GM12878 (cell line): ENCODE measurements at regions not wholly inside any gene's neighbourhood (a gene's known extent, or its start where the extent isn't known, plus 50 kb on each side); places are given as distances from the start of the nearest gene placed in this dataset.

Experiments used
- LARP7 ChIP-seq: fragments of 450-650 bp; IDR thresholded peaks from 2 replicates; pipeline ENCODE4 v1.6.1; 2017; ENCODE audit warnings: mild to moderate bottlenecking
- NFYA ChIP-seq: IDR thresholded peaks from 2 replicates; pipeline ENCODE4 v1.6.1; 2011; ENCODE audit warnings: low read depth, mild to moderate bottlenecking, low read length, improper control_type of control experiment, borderline replicate concordance
- POLR2AphosphoS2 ChIP-seq: IDR thresholded peaks from 2 replicates; pipeline ENCODE4 v1.6.1; 2011; ENCODE audit warnings: low read depth, mild to moderate bottlenecking, low read length, improper control_type of control experiment, moderate library complexity
- SKIL ChIP-seq: fragments of 450-650 bp; IDR thresholded peaks from 2 replicates; pipeline ENCODE4 v1.6.1; 2017; ENCODE audit warnings: mild to moderate bottlenecking, low read depth, inconsistent platforms; ENCODE audit not compliant: poor library complexity, severe bottlenecking
- TF ChIP-seq, protein P1 (sequence below), 3 experiments: IDR thresholded peaks in 2 of 3; conservative IDR thresholded peaks in 1 of 3; 2 replicates each; pipeline ENCODE4 v1.5.1; 2011; ENCODE audit warnings: low read depth in 3 of 3, low read length in 3 of 3, mild to moderate bottlenecking in 3 of 3, control low read depth in 2 of 3, moderate library complexity in 2 of 3, inconsistent platforms in 1 of 3, mixed read lengths in 1 of 3; ENCODE audit not compliant: control insufficient read depth in 2 of 3, insufficient read depth in 1 of 3; ENCODE audit errors: extremely low read depth in 1 of 3
- TF ChIP-seq, protein P2 (sequence below): IDR thresholded peaks from 2 replicates; pipeline ENCODE4 v1.6.1; 2011; ENCODE audit warnings: borderline replicate concordance, low read depth, mild to moderate bottlenecking, moderate library complexity, mixed read lengths, low read length; ENCODE audit not compliant: insufficient read depth; ENCODE audit errors: extremely low read length

DNA sequence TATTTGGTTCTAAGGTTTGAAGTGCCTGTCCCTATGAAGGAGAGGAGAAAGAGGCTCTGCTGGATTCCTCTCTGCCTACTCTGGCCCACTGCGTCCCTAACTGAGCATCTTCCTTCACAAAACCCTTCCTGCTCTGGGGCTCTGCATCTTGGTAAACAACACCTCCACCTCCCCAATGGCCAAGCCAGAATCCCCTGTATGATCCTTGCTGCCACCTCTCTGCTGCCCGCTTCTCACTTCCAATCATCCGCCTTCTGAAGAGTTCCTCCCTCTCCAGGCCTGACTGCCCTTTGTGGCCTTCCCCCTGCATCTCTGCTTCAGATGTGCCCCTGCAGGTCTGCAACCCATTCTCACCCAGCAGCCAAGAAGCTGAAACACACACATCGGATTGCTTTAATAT lies 110.6 kb upstream of the RPH3A start:
- no peak for TF ChIP-seq SKIL
- TF ChIP-seq, protein P1, sequence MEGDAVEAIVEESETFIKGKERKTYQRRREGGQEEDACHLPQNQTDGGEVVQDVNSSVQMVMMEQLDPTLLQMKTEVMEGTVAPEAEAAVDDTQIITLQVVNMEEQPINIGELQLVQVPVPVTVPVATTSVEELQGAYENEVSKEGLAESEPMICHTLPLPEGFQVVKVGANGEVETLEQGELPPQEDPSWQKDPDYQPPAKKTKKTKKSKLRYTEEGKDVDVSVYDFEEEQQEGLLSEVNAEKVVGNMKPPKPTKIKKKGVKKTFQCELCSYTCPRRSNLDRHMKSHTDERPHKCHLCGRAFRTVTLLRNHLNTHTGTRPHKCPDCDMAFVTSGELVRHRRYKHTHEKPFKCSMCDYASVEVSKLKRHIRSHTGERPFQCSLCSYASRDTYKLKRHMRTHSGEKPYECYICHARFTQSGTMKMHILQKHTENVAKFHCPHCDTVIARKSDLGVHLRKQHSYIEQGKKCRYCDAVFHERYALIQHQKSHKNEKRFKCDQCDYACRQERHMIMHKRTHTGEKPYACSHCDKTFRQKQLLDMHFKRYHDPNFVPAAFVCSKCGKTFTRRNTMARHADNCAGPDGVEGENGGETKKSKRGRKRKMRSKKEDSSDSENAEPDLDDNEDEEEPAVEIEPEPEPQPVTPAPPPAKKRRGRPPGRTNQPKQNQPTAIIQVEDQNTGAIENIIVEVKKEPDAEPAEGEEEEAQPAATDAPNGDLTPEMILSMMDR (IDR thresholded peaks at IDR 0.05 in 2 of 3, conservative IDR thresholded peaks at IDR 0.05 in 1 of 3; ENCODE audit: control insufficient read depth in 2 of 3, extremely low read depth in 1 of 3, insufficient read depth in 1 of 3, low read depth in 3 of 3, low read length in 3 of 3): no peak
- no peak for TF ChIP-seq POLR2AphosphoS2
- TF ChIP-seq, protein P2, sequence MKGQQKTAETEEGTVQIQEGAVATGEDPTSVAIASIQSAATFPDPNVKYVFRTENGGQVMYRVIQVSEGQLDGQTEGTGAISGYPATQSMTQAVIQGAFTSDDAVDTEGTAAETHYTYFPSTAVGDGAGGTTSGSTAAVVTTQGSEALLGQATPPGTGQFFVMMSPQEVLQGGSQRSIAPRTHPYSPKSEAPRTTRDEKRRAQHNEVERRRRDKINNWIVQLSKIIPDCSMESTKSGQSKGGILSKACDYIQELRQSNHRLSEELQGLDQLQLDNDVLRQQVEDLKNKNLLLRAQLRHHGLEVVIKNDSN: no peak
- no peak for TF ChIP-seq LARP7
- no peak for TF ChIP-seq NFYA
